ENCODE measurements at regions not wholly inside any gene's neighbourhood (a gene's known extent, or its start where the extent isn't known, plus 50 kb on each side); places are given as distances from the start of the nearest gene placed in this dataset.

- Histone ChIP-seq H3K4ac (ENCODE audit: low read length) (no peak overlapping the region), H3K9ac (ENCODE audit: low read depth, low read length, poor library complexity) (no peak overlapping the region), H3K14ac (ENCODE audit: low read length) (no peak overlapping the region), H3K79me1 (ENCODE audit: low read depth, low read length) (no peaks in the 10 kb centered on the region), H3K36me3 (replicated peaks in 1 of 2; ENCODE audit: control insufficient read depth in 2 of 2, insufficient read depth in 2 of 2, low read length in 2 of 2) (no peaks in the 10 kb centered on the region), H3K4me1 (ENCODE audit: control insufficient read depth in 2 of 2, insufficient read depth in 1 of 2, low read depth in 1 of 2, low read length in 2 of 2) (peaks cover 0 to 1% of the 10 kb centered on the region in 2 donors), H2BK5ac (ENCODE audit: low read length) (no peak overlapping the region), H3K23ac (ENCODE audit: low read depth, low read length, poor library complexity) (no peak overlapping the region), H2AK5ac (ENCODE audit: low read depth, low read length) (no peak overlapping the region), H3K9me3 (replicated peaks in 1 of 2; ENCODE audit: control insufficient read depth in 2 of 2, insufficient read depth in 1 of 2, low read depth in 1 of 2, low read length in 2 of 2) (no peaks in the 10 kb centered on the region), H4K91ac (ENCODE audit: low read depth, low read length, poor library complexity) (no peak overlapping the region), H2AFZ (ENCODE audit: low read length) (no peak overlapping the region), H3K4me3 (ENCODE audit: low read length in 2 of 2) (no peak overlapping the region), H2BK12ac (ENCODE audit: low read length) (no peak overlapping the region), H3K27ac (replicated peaks; ENCODE audit: low read length) (no peak overlapping the region), H2BK15ac (ENCODE audit: low read length) (no peak overlapping the region), H4K8ac (ENCODE audit: low read depth, low read length) (no peak overlapping the region), H2BK120ac (ENCODE audit: low read depth, low read length) (no peak overlapping the region), H3K27me3 (ENCODE audit: control insufficient read depth in 3 of 3, insufficient read depth in 3 of 3, low read depth in 1 of 3, low read length in 3 of 3) (no peaks in the 10 kb centered on the region), H3K18ac (ENCODE audit: low read length) (no peak overlapping the region), H3K4me2 (ENCODE audit: insufficient read depth, low read length, poor library complexity, severe bottlenecking) (no peak overlapping the region)
- WGBS, 2 donors (ENCODE audit: extremely low coverage in 2 of 2, insufficient read length in 2 of 2, insufficient replicate concordance in 1 of 2), result no CpG with 5 or more reads among the region's 6 CpGs
- DNase-seq (ENCODE audit: low spot score), result no peak
These were observed 253.7 kb upstream of the THBS1 start for GRCh38 chr15:39327005-39327730.

GRCh38 chr15:39330061-39330460 is 250.8 kb upstream of the THBS1 start:
- no peak overlapping the region for H2BK5ac ChIP-seq (ENCODE audit: low read length)

GRCh38 chr15:39331584-39331983 is 249.3 kb upstream of the THBS1 start:
- Histone ChIP-seq H3K79me1 (ENCODE audit: low read depth, low read length) (no peaks in the 10 kb centered on the region), H4K8ac (ENCODE audit: low read depth, low read length) (no peak overlapping the region), H3K9me3 (replicated peaks in 1 of 2; ENCODE audit: control insufficient read depth in 2 of 2, insufficient read depth in 1 of 2, low read depth in 1 of 2, low read length in 2 of 2) (no peaks in the 10 kb centered on the region), H3K23ac (ENCODE audit: low read depth, low read length, poor library complexity) (no peak overlapping the region), H3K4ac (ENCODE audit: low read length) (no peak overlapping the region), H3K18ac (ENCODE audit: low read length) (no peak overlapping the region), H2BK12ac (ENCODE audit: low read length) (no peak overlapping the region), H4K91ac (ENCODE audit: low read depth, low read length, poor library complexity) (no peak overlapping the region), H2AFZ (ENCODE audit: low read length) (no peak overlapping the region), H2BK15ac (ENCODE audit: low read length) (no peak overlapping the region), H2AK5ac (ENCODE audit: low read depth, low read length) (no peak overlapping the region), H3K9ac (ENCODE audit: low read depth, low read length, poor library complexity) (no peak overlapping the region), H3K27me3 (ENCODE audit: control insufficient read depth in 3 of 3, insufficient read depth in 3 of 3, low read depth in 1 of 3, low read length in 3 of 3) (no peaks in the 10 kb centered on the region), H3K36me3 (replicated peaks in 1 of 2; ENCODE audit: control insufficient read depth in 2 of 2, insufficient read depth in 2 of 2, low read length in 2 of 2) (no peaks in the 10 kb centered on the region), H3K27ac (replicated peaks; ENCODE audit: low read length) (no peak overlapping the region), H3K4me2 (ENCODE audit: insufficient read depth, low read length, poor library complexity, severe bottlenecking) (no peak overlapping the region), H2BK5ac (ENCODE audit: low read length) (no peak overlapping the region), H3K4me1 (ENCODE audit: control insufficient read depth in 2 of 2, insufficient read depth in 1 of 2, low read depth in 1 of 2, low read length in 2 of 2) (peaks cover 0 to 1% of the 10 kb centered on the region in 2 donors), H3K14ac (ENCODE audit: low read length) (no peak overlapping the region), H2BK120ac (ENCODE audit: low read depth, low read length) (no peak overlapping the region), H3K4me3 (ENCODE audit: low read length in 2 of 2) (no peak overlapping the region)
- WGBS, 2 donors (ENCODE audit: extremely low coverage in 2 of 2, insufficient read length in 2 of 2, insufficient replicate concordance in 1 of 2), result no CpG with 5 or more reads among the region's 3 CpGs
- DNase-seq (ENCODE audit: low spot score), result no peak

More at GRCh38 chr15:39330061-39330460, 250.8 kb upstream of the THBS1 start:
- Histone ChIP-seq H3K4me2 (ENCODE audit: insufficient read depth, low read length, poor library complexity, severe bottlenecking) (no peak overlapping the region), H3K36me3 (replicated peaks in 1 of 2; ENCODE audit: control insufficient read depth in 2 of 2, insufficient read depth in 2 of 2, low read length in 2 of 2) (no peaks in the 10 kb centered on the region), H3K23ac (ENCODE audit: low read depth, low read length, poor library complexity) (no peak overlapping the region), H2BK120ac (ENCODE audit: low read depth, low read length) (no peak overlapping the region), H3K4me3 (ENCODE audit: low read length in 2 of 2) (no peak overlapping the region), H3K9me3 (replicated peaks in 1 of 2; ENCODE audit: control insufficient read depth in 2 of 2, insufficient read depth in 1 of 2, low read depth in 1 of 2, low read length in 2 of 2) (no peaks in the 10 kb centered on the region), H3K79me1 (ENCODE audit: low read depth, low read length) (no peaks in the 10 kb centered on the region), H3K14ac (ENCODE audit: low read length) (no peak overlapping the region), H3K18ac (ENCODE audit: low read length) (no peak overlapping the region), H2BK12ac (ENCODE audit: low read length) (no peak overlapping the region), H3K9ac (ENCODE audit: low read depth, low read length, poor library complexity) (no peak overlapping the region), H3K4me1 (ENCODE audit: control insufficient read depth in 2 of 2, insufficient read depth in 1 of 2, low read depth in 1 of 2, low read length in 2 of 2) (peaks cover 0 to 1% of the 10 kb centered on the region in 2 donors), H2BK15ac (ENCODE audit: low read length) (no peak overlapping the region), H2AFZ (ENCODE audit: low read length) (no peak overlapping the region), H3K4ac (ENCODE audit: low read length) (no peak overlapping the region), H3K27ac (replicated peaks; ENCODE audit: low read length) (no peak overlapping the region), H2AK5ac (ENCODE audit: low read depth, low read length) (no peak overlapping the region), H4K8ac (ENCODE audit: low read depth, low read length) (no peak overlapping the region), H4K91ac (ENCODE audit: low read depth, low read length, poor library complexity) (no peak overlapping the region), H3K27me3 (ENCODE audit: control insufficient read depth in 3 of 3, insufficient read depth in 3 of 3, low read depth in 1 of 3, low read length in 3 of 3) (no peaks in the 10 kb centered on the region)
- no peak for DNase-seq (ENCODE audit: low spot score)
- WGBS, 2 donors (ENCODE audit: extremely low coverage in 2 of 2, insufficient read length in 2 of 2, insufficient replicate concordance in 1 of 2), result no CpG with 5 or more reads among the region's 6 CpGs

- Histone ChIP-seq H2AFZ (ENCODE audit: low read length) (no peak overlapping the region), H3K9me3 (replicated peaks in 1 of 2; ENCODE audit: control insufficient read depth in 2 of 2, insufficient read depth in 1 of 2, low read depth in 1 of 2, low read length in 2 of 2) (no peaks in the 10 kb centered on the region), H3K9ac (ENCODE audit: low read depth, low read length, poor library complexity) (no peak overlapping the region), H2BK12ac (ENCODE audit: low read length) (no peak overlapping the region), H3K4me2 (ENCODE audit: insufficient read depth, low read length, poor library complexity, severe bottlenecking) (no peak overlapping the region), H2AK5ac (ENCODE audit: low read depth, low read length) (no peak overlapping the region), H2BK15ac (ENCODE audit: low read length) (no peak overlapping the region), H3K36me3 (replicated peaks in 1 of 2; ENCODE audit: control insufficient read depth in 2 of 2, insufficient read depth in 2 of 2, low read length in 2 of 2) (no peaks in the 10 kb centered on the region), H3K18ac (ENCODE audit: low read length) (no peak overlapping the region), H3K79me1 (ENCODE audit: low read depth, low read length) (no peaks in the 10 kb centered on the region), H2BK120ac (ENCODE audit: low read depth, low read length) (no peak overlapping the region), H4K91ac (ENCODE audit: low read depth, low read length, poor library complexity) (no peak overlapping the region), H3K23ac (ENCODE audit: low read depth, low read length, poor library complexity) (no peak overlapping the region), H4K8ac (ENCODE audit: low read depth, low read length) (no peak overlapping the region), H2BK5ac (ENCODE audit: low read length) (no peak overlapping the region), H3K4me1 (ENCODE audit: control insufficient read depth in 2 of 2, insufficient read depth in 1 of 2, low read depth in 1 of 2, low read length in 2 of 2) (peaks cover 0 to 1% of the 10 kb centered on the region in 2 donors), H3K4me3 (ENCODE audit: low read length in 2 of 2) (no peak overlapping the region), H3K4ac (ENCODE audit: low read length) (no peak overlapping the region), H3K27me3 (ENCODE audit: control insufficient read depth in 3 of 3, insufficient read depth in 3 of 3, low read depth in 1 of 3, low read length in 3 of 3) (no peaks in the 10 kb centered on the region), H3K14ac (ENCODE audit: low read length) (no peak overlapping the region), H3K27ac (replicated peaks; ENCODE audit: low read length) (no peak overlapping the region)
- WGBS, 2 donors (ENCODE audit: extremely low coverage in 2 of 2, insufficient read length in 2 of 2, insufficient replicate concordance in 1 of 2), result no CpG with 5 or more reads among the region's 5 CpGs
- no peak for DNase-seq (ENCODE audit: low spot score)
These were observed 248.0 kb upstream of the THBS1 start for GRCh38 chr15:39332846-39333245.

All from neuronal stem cell (in vitro differentiated cells).